Neuronal stem cell (in vitro differentiated cells): ENCODE measurements at regions not wholly inside any gene's neighbourhood (a gene's known extent, or its start where the extent isn't known, plus 50 kb on each side); places are given as distances from the start of the nearest gene placed in this dataset.

ENCODE experiments used
- DNase-seq: peaks from one replicate; pipeline ENCODE4 v3.0.0-alpha.2; 2013; ENCODE audit warnings: low spot score
- H2AFZ ChIP-seq: one replicate; pipeline ENCODE4 v1.6.1; 2013; ENCODE audit warnings: mild to moderate bottlenecking, low read length, inconsistent platforms
- H2AK5ac ChIP-seq: 2 replicates; pipeline ENCODE4 v1.6.1; 2013; ENCODE audit warnings: low read depth, mild to moderate bottlenecking, inconsistent platforms, low read length, moderate library complexity, mixed read lengths
- H2BK120ac ChIP-seq: 2 replicates; pipeline ENCODE4 v1.6.1; 2013; ENCODE audit warnings: low read depth, mild to moderate bottlenecking, inconsistent platforms, low read length, moderate library complexity, mixed read lengths
- H2BK12ac ChIP-seq: one replicate; pipeline ENCODE4 v1.6.1; 2013; ENCODE audit warnings: low read length, inconsistent platforms
- H2BK15ac ChIP-seq: 2 replicates; pipeline ENCODE4 v1.6.1; 2013; ENCODE audit warnings: mild to moderate bottlenecking, low read length, inconsistent platforms, mixed read lengths
- H2BK5ac ChIP-seq: one replicate; pipeline ENCODE4 v1.6.1; 2013; ENCODE audit warnings: inconsistent platforms, mild to moderate bottlenecking, low read length, moderate library complexity
- H3K14ac ChIP-seq: one replicate; pipeline ENCODE4 v1.6.1; 2013; ENCODE audit warnings: low read length, inconsistent platforms
- H3K18ac ChIP-seq: 2 replicates; pipeline ENCODE4 v1.6.1; 2013; ENCODE audit warnings: low read length, inconsistent platforms
- H3K23ac ChIP-seq: 2 replicates; pipeline ENCODE4 v1.6.1; 2013; ENCODE audit warnings: low read depth, mild to moderate bottlenecking, mixed read lengths, low read length, inconsistent platforms; ENCODE audit not compliant: poor library complexity
- H3K27ac ChIP-seq: replicated peaks from 3 replicates; pipeline ENCODE4 v1.5.1; 2013; ENCODE audit warnings: low read length, inconsistent platforms
- H3K27me3 ChIP-seq, 3 experiments: 2 replicates each; pipeline ENCODE4 v1.6.1; 2013; ENCODE audit warnings: low read length in 3 of 3, mild to moderate bottlenecking in 2 of 3, inconsistent platforms in 1 of 3, low read depth in 1 of 3, mixed read lengths in 1 of 3, moderate library complexity in 1 of 3; ENCODE audit not compliant: control insufficient read depth in 3 of 3, insufficient read depth in 3 of 3
- H3K36me3 ChIP-seq, 2 donors: replicated peaks in 1 of 2; 2 replicates each; pipeline ENCODE4 v1.6.1; 2013; ENCODE audit warnings: low read length in 2 of 2; ENCODE audit not compliant: control insufficient read depth in 2 of 2, insufficient read depth in 2 of 2
- H3K4ac ChIP-seq: 2 replicates; pipeline ENCODE4 v1.6.1; 2013; ENCODE audit warnings: inconsistent platforms, mild to moderate bottlenecking, low read length, moderate library complexity
- H3K4me1 ChIP-seq, 2 donors: 1 replicate in 1 of 2; 2 replicates in 1 of 2; pipeline ENCODE4 v1.6.1; 2013; ENCODE audit warnings: low read length in 2 of 2, low read depth in 1 of 2; ENCODE audit not compliant: control insufficient read depth in 2 of 2, insufficient read depth in 1 of 2
- H3K4me2 ChIP-seq: one replicate; pipeline ENCODE4 v1.6.1; 2013; ENCODE audit warnings: mild to moderate bottlenecking, low read length, inconsistent platforms; ENCODE audit not compliant: insufficient read depth, poor library complexity, severe bottlenecking
- H3K4me3 ChIP-seq, 2 donors: 2 replicates each; pipeline ENCODE4 v1.5.1; 2013; ENCODE audit warnings: low read length in 2 of 2, mild to moderate bottlenecking in 2 of 2, inconsistent platforms in 1 of 2, moderate library complexity in 1 of 2
- H3K79me1 ChIP-seq: one replicate; pipeline ENCODE4 v1.6.1; 2013; ENCODE audit warnings: low read depth, mild to moderate bottlenecking, inconsistent platforms, low read length, moderate library complexity
- H3K9ac ChIP-seq: one replicate; pipeline ENCODE4 v1.6.1; 2013; ENCODE audit warnings: mild to moderate bottlenecking, low read depth, low read length, inconsistent platforms; ENCODE audit not compliant: poor library complexity
- H3K9me3 ChIP-seq, 2 donors: replicated peaks in 1 of 2; 2 replicates each; pipeline versions ENCODE3 to v1.6.1; 2013; ENCODE audit warnings: low read length in 2 of 2, mild to moderate bottlenecking in 2 of 2, inconsistent platforms in 1 of 2, low read depth in 1 of 2, mixed read lengths in 1 of 2, moderate library complexity in 1 of 2; ENCODE audit not compliant: control insufficient read depth in 2 of 2, insufficient read depth in 1 of 2
- H4K8ac ChIP-seq: one replicate; pipeline ENCODE4 v1.6.1; 2013; ENCODE audit warnings: low read depth, mild to moderate bottlenecking, inconsistent platforms, low read length, moderate library complexity
- H4K91ac ChIP-seq: one replicate; pipeline ENCODE4 v1.6.1; 2013; ENCODE audit warnings: low read length, low read depth, mild to moderate bottlenecking, inconsistent platforms; ENCODE audit not compliant: poor library complexity
- WGBS, 2 donors: extraction: QIAGEN DNeasy Blood & Tissue Kit; methylation state at CpG; one replicate each; pipeline ENCODE4 v1.1.7; 2013; ENCODE audit warnings: missing lambda C conversion rate in 2 of 2, mixed read lengths in 1 of 2; ENCODE audit not compliant: insufficient read length in 2 of 2, insufficient replicate concordance in 1 of 2; ENCODE audit errors: extremely low coverage in 2 of 2; 5-methylcytosine and 5-hydroxymethylcytosine counted together

- no peaks in the 10 kb centered on the region for H3K79me1 ChIP-seq
- no peak overlapping the region for H3K4me3 ChIP-seq
- no peak overlapping the region for H2BK5ac ChIP-seq
- DNase-seq = no peak
- no peak overlapping the region for H3K18ac ChIP-seq
- no peak overlapping the region for H2BK12ac ChIP-seq
- H2BK15ac ChIP-seq = no peak overlapping the region
- no peak overlapping the region for H3K23ac ChIP-seq
- no peak overlapping the region for H3K14ac ChIP-seq
- H4K8ac ChIP-seq = no peak overlapping the region
- no peak overlapping the region for H3K9ac ChIP-seq
- H4K91ac ChIP-seq = no peak overlapping the region
- no peak overlapping the region for H3K27ac ChIP-seq
- peaks cover 0 to 5% of the 10 kb centered on the region in 2 donors for H3K9me3 ChIP-seq
- H3K4me1 ChIP-seq = no peaks in the 10 kb centered on the region
- no peak overlapping the region for H2AFZ ChIP-seq
- no peaks in the 10 kb centered on the region for H3K36me3 ChIP-seq
- no CpG with 5 or more reads among the region's 3 CpGs for WGBS, 2 donors
- H2AK5ac ChIP-seq = no peak overlapping the region
- no peak overlapping the region for H3K4ac ChIP-seq
- no peaks in the 10 kb centered on the region for H3K27me3 ChIP-seq
- H3K4me2 ChIP-seq = no peak overlapping the region
- H2BK120ac ChIP-seq = no peak overlapping the region
These were observed 181.8 kb upstream of the TBL1XR1 start for GRCh38 chr3:177379045-177379444.

DNA sequence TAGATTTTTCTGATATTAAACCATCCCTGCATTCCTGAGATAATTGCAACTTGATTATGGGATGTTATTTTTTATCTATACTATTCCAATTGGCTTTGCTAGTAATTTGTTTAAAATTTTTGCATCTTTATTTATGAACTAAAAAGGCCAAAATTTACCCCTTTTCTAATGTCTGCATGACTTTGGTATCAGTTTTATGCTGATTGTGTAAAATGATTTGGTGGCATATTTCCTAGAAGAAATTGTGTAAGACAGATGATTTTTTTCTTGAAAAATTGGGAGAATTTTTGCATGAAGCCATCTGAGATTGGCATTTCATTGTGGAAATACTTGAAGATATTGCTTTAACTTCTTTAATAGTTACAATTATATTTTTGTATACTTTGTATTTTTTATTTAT, 183.8 kb upstream of the TBL1XR1 start:
- Histone ChIP-seq H3K27ac (no peak overlapping the region), H3K23ac (no peak overlapping the region), H3K4me3 (no peak overlapping the region), H4K91ac (no peak overlapping the region), H3K9ac (no peak overlapping the region), H2BK5ac (no peak overlapping the region), H3K9me3 (peaks cover 0 to 8% of the 10 kb centered on the region in 2 donors), H4K8ac (no peak overlapping the region), H2BK15ac (no peak overlapping the region), H3K4me2 (no peak overlapping the region), H3K18ac (no peak overlapping the region), H3K4ac (no peak overlapping the region), H3K79me1 (no peaks in the 10 kb centered on the region), H3K36me3 (no peaks in the 10 kb centered on the region), H2BK12ac (no peak overlapping the region), H3K4me1 (no peaks in the 10 kb centered on the region), H3K27me3 (no peaks in the 10 kb centered on the region), H2AFZ (no peak overlapping the region), H3K14ac (no peak overlapping the region), H2BK120ac (no peak overlapping the region), H2AK5ac (no peak overlapping the region)
- DNase-seq = no peak

DNA sequence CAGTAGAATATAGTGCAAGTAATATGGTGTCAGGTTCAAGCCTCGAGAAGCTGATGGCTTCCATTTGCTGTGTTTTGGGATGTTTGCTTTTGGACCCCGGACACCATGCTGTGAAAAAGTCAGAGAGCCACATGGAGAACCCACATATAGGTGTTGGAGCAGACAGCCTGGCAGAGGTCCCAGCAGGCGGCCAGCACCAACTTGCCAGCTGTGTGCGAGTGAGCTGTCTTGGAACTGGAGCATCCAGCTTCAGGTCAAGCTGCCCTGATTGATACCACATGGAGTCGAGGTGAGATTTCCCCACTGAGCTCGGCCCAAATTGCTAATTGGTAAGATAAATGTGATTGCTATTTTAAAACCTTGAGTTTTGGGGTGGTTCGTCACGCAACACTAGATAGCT, 185.7 kb upstream of the TBL1XR1 start:
- WGBS, 2 donors = no CpG with 5 or more reads among the region's 8 CpGs
- Histone ChIP-seq H2BK15ac (no peak overlapping the region), H3K18ac (no peak overlapping the region), H3K79me1 (no peaks in the 10 kb centered on the region), H3K4me1 (no peaks in the 10 kb centered on the region), H3K36me3 (no peaks in the 10 kb centered on the region), H3K9me3 (peaks cover 0 to 8% of the 10 kb centered on the region in 2 donors), H2AK5ac (no peak overlapping the region), H3K4ac (no peak overlapping the region), H3K14ac (no peak overlapping the region), H3K4me3 (no peak overlapping the region), H4K91ac (no peak overlapping the region), H2BK120ac (no peak overlapping the region), H3K9ac (no peak overlapping the region), H4K8ac (no peak overlapping the region), H2AFZ (no peak overlapping the region), H3K23ac (no peak overlapping the region), H3K4me2 (no peak overlapping the region), H2BK5ac (no peak overlapping the region), H3K27ac (no peak overlapping the region), H2BK12ac (no peak overlapping the region), H3K27me3 (no peaks in the 10 kb centered on the region)
- no peak for DNase-seq

- Histone ChIP-seq H3K4ac (no peak overlapping the region), H3K27ac (no peak overlapping the region), H2AFZ (no peak overlapping the region), H2BK15ac (no peak overlapping the region), H2BK120ac (no peak overlapping the region), H3K27me3 (no peaks in the 10 kb centered on the region), H3K9me3 (peaks cover 0 to 8% of the 10 kb centered on the region in 2 donors), H2BK12ac (no peak overlapping the region), H2AK5ac (no peak overlapping the region), H3K79me1 (no peaks in the 10 kb centered on the region), H3K14ac (no peak overlapping the region), H3K23ac (no peak overlapping the region), H3K18ac (no peak overlapping the region), H4K8ac (no peak overlapping the region), H4K91ac (no peak overlapping the region), H3K4me2 (no peak overlapping the region), H3K9ac (no peak overlapping the region), H2BK5ac (no peak overlapping the region), H3K36me3 (no peaks in the 10 kb centered on the region), H3K4me3 (no peak overlapping the region), H3K4me1 (no peaks in the 10 kb centered on the region)
- DNase-seq = no peak
- WGBS, 2 donors = no CpG with 5 or more reads among the region's 2 CpGs
These were observed 187.9 kb upstream of the TBL1XR1 start for GRCh38 chr3:177385186-177385585.
